ENCODE measurements at regions not wholly inside any gene's neighbourhood (a gene's known extent, or its start where the extent isn't known, plus 50 kb on each side); places are given as distances from the start of the nearest gene placed in this dataset.

GRCh38 chr2:16208241-16208797 is 268.0 kb downstream of the MYCN start:
- TF ChIP-seq, protein P1, sequence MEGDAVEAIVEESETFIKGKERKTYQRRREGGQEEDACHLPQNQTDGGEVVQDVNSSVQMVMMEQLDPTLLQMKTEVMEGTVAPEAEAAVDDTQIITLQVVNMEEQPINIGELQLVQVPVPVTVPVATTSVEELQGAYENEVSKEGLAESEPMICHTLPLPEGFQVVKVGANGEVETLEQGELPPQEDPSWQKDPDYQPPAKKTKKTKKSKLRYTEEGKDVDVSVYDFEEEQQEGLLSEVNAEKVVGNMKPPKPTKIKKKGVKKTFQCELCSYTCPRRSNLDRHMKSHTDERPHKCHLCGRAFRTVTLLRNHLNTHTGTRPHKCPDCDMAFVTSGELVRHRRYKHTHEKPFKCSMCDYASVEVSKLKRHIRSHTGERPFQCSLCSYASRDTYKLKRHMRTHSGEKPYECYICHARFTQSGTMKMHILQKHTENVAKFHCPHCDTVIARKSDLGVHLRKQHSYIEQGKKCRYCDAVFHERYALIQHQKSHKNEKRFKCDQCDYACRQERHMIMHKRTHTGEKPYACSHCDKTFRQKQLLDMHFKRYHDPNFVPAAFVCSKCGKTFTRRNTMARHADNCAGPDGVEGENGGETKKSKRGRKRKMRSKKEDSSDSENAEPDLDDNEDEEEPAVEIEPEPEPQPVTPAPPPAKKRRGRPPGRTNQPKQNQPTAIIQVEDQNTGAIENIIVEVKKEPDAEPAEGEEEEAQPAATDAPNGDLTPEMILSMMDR (IDR thresholded peaks at IDR 0.05; ENCODE audit: low read depth, low read length), result no peak
- TF ChIP-seq POLR2A (IDR thresholded peaks at IDR 0.05; ENCODE audit: extremely low read depth, insufficient read length) (no peak), MYC (IDR thresholded peaks at IDR 0.05; ENCODE audit: low read depth, low read length) (no peak)
- TF ChIP-seq, protein P2, sequence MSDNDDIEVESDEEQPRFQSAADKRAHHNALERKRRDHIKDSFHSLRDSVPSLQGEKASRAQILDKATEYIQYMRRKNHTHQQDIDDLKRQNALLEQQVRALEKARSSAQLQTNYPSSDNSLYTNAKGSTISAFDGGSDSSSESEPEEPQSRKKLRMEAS (IDR thresholded peaks at IDR 0.05; ENCODE audit: low read depth, low read length), result no peak

Data from NB4 (cell line).